B cell (primary cell): ENCODE measurements at regions not wholly inside any gene's neighbourhood (a gene's known extent, or its start where the extent isn't known, plus 50 kb on each side); places are given as distances from the start of the nearest gene placed in this dataset.

Experiments used
- ATAC-seq: fragments of 200-7000 bp; cut with Tn5 transposase; one replicate; pipeline ENCODE4 v1.10.0; 2021; ENCODE audit warnings: low read depth, mild to moderate bottlenecking, moderate number of reproducible peaks, moderate library complexity
- CTCF ChIA-PET: fragments of 350-600 bp; sonication (Branson Sonifier 250); formaldehyde crosslinking; loops from one replicate; lab custom pipeline; 2021; ENCODE audit warnings: antibody characterized with exemption, inconsistent platforms; lab: Charles Lee
- POLR2A ChIA-PET: fragments of 350-600 bp; sonication (Branson Sonifier 250); formaldehyde crosslinking; loops from one replicate; lab custom pipeline; 2021; ENCODE audit warnings: antibody characterized with exemption; lab: Charles Lee
- DNase-seq: peaks from one replicate; pipeline ENCODE4 v3.0.0; 2013
- H2AFZ ChIP-seq: 2 replicates; pipeline ENCODE4 v1.6.1; 2012; ENCODE audit warnings: mild to moderate bottlenecking, low read depth, low read length; ENCODE audit not compliant: insufficient read depth, poor library complexity, severe bottlenecking
- H3K27ac ChIP-seq, 2 donors: 1 replicate in 1 of 2; 2 replicates in 1 of 2; pipeline ENCODE4 v1.5.1; 2012 to 2013; ENCODE audit warnings: low read length in 2 of 2, mild to moderate bottlenecking in 2 of 2, moderate library complexity in 1 of 2
- H3K27me3 ChIP-seq, 4 experiments: fragments of 200-600 bp in 1 of 4; sonication (generic) in 1 of 4; replicated peaks in 1 of 4; 1 replicate in 2 of 4; 2 replicates in 2 of 4; pipeline versions ENCODE4 v1.6.1 to v1.7.0; 2013 to 2016; ENCODE audit warnings: low read length in 3 of 4, mild to moderate bottlenecking in 2 of 4, mixed read lengths in 1 of 4, moderate library complexity in 1 of 4; ENCODE audit not compliant: insufficient read depth in 4 of 4, control insufficient read depth in 3 of 4; ENCODE audit errors: control extremely low read depth in 1 of 4
- H3K36me3 ChIP-seq, 2 experiments: replicated peaks in 1 of 2; 1 replicate in 1 of 2; 2 replicates in 1 of 2; pipeline versions ENCODE4 v1.6.1 to v1.7.1; 2013; ENCODE audit warnings: low read length in 1 of 2; ENCODE audit not compliant: insufficient read depth in 2 of 2, control insufficient read depth in 1 of 2; ENCODE audit errors: control extremely low read depth in 1 of 2, extremely low read depth in 1 of 2
- H3K4me1 ChIP-seq, 2 donors: fragments of 200-600 bp in 1 of 2; sonication (generic) in 1 of 2; 1 replicate in 1 of 2; 2 replicates in 1 of 2; pipeline versions ENCODE4 v1.5.1 to v1.6.1; 2013 to 2017; ENCODE audit warnings: low read length in 2 of 2; ENCODE audit not compliant: control insufficient read depth in 2 of 2, insufficient read depth in 2 of 2
- H3K4me2 ChIP-seq: replicated peaks from 2 replicates; pipeline ENCODE3; 2012; ENCODE audit warnings: mild to moderate bottlenecking, low read depth, low read length; ENCODE audit not compliant: poor library complexity, severe bottlenecking
- H3K4me3 ChIP-seq, 5 experiments: fragments of 200-600 bp in 1 of 5; sonication (generic) in 1 of 5; 1 replicate in 3 of 5; 2 replicates in 2 of 5; pipeline versions ENCODE4 v1.5.1 to v1.7.0; 2011 to 2016; ENCODE audit warnings: low read length in 4 of 5, mild to moderate bottlenecking in 4 of 5, low read depth in 2 of 5, control low read depth in 1 of 5, moderate library complexity in 1 of 5; ENCODE audit not compliant: insufficient read depth in 1 of 5; ENCODE audit errors: control extremely low read depth in 1 of 5, extremely low read depth in 1 of 5
- H3K79me2 ChIP-seq: fragments of 200-600 bp; sonication (generic); one replicate; pipeline ENCODE4 v1.6.0; 2016; ENCODE audit warnings: low read length; ENCODE audit not compliant: control insufficient read depth, insufficient read depth
- H3K9ac ChIP-seq: fragments of 200-600 bp; sonication (generic); 2 replicates; pipeline ENCODE4 v1.6.1; 2017; ENCODE audit warnings: mild to moderate bottlenecking, low read length, moderate library complexity
- H3K9me3 ChIP-seq, 3 donors: one replicate each; pipeline versions ENCODE4 v1.6.1 to v1.7.1; 2013; ENCODE audit warnings: low read length in 2 of 3; ENCODE audit not compliant: control insufficient read depth in 2 of 3, insufficient read depth in 1 of 3; ENCODE audit errors: control extremely low read depth in 1 of 3
- H4K20me1 ChIP-seq: 2 replicates; pipeline ENCODE4 v1.6.0; 2012; ENCODE audit warnings: mild to moderate bottlenecking, low read length; ENCODE audit not compliant: insufficient read depth, control insufficient read depth, poor library complexity, severe bottlenecking
- H3K27ac Mint-ChIP-seq: one replicate; pipeline ENCODE4 v1.8.0; 2021; ENCODE audit warnings: mixed read lengths
- H3K27me3 Mint-ChIP-seq: one replicate; pipeline ENCODE4 v1.8.0; 2021; ENCODE audit warnings: mixed read lengths
- H3K4me1 Mint-ChIP-seq: one replicate; pipeline ENCODE4 v1.8.0; 2021; ENCODE audit warnings: mixed read lengths
- H3K4me3 Mint-ChIP-seq: one replicate; pipeline ENCODE4 v1.8.0; 2021; ENCODE audit warnings: mixed read lengths
- H3K9me3 Mint-ChIP-seq: one replicate; pipeline ENCODE4 v1.8.0; 2022; ENCODE audit warnings: mixed read lengths; ENCODE audit not compliant: insufficient read depth
- CTCF ChIP-seq: fragments of 200-600 bp; IDR thresholded peaks from one replicate; pipeline ENCODE4 v1.8.0; 2022; ENCODE audit warnings: antibody characterized with exemption, mild to moderate bottlenecking
- EZH2 ChIP-seq: IDR thresholded peaks from 2 replicates; pipeline ENCODE4 v1.6.1; 2012; ENCODE audit warnings: borderline replicate concordance, low read depth, mild to moderate bottlenecking, moderate library complexity, low read length; ENCODE audit not compliant: insufficient read depth, poor library complexity, severe bottlenecking
- WGBS: methylation state at CpG from one replicate; pipeline ENCODE4 v1.1.5; 2013; ENCODE audit warnings: missing lambda C conversion rate; ENCODE audit not compliant: insufficient coverage; 5-methylcytosine and 5-hydroxymethylcytosine counted together
- intact Hi-C: fragments of 100-400 bp; cut with micrococcal nuclease; formaldehyde crosslinking; loops from one replicate; pipeline ENCODE4 v1.10.0; 2022

GRCh38 chr4:19774690-19775256, 476.9 kb upstream of the SLIT2 start:
- Histone ChIP-seq H4K20me1 (no peaks in the 10 kb centered on the region), H3K4me3 (no peak overlapping the region), H3K27me3 (no peaks in the 10 kb centered on the region), H3K4me1 (no peaks in the 10 kb centered on the region), H3K9me3 (peaks cover 0 to 2% (median 0%) of the 10 kb centered on the region in 3 donors), H3K9ac (no peak overlapping the region), H3K27ac (no peak overlapping the region), H3K4me2 (no peak overlapping the region), H3K79me2 (no peaks in the 10 kb centered on the region), H3K36me3 (no peaks in the 10 kb centered on the region), H2AFZ (no peak overlapping the region)
- POLR2A ChIA-PET, result no interaction called here
- no peaks in the 10 kb centered on the region for H3K9me3 Mint-ChIP-seq
- TF ChIP-seq EZH2, result no peak
- TF ChIP-seq CTCF, result no peak
- no CpG with 5 or more reads among the region's 2 CpGs for WGBS
- CTCF ChIA-PET, result no interaction called here
- H3K4me1 Mint-ChIP-seq, result no peaks in the 10 kb centered on the region
- no peaks in the 10 kb centered on the region for H3K27me3 Mint-ChIP-seq
- no peak for ATAC-seq
- intact Hi-C loops, result no loop called here
- no peak overlapping the region for H3K27ac Mint-ChIP-seq
- no peak overlapping the region for H3K4me3 Mint-ChIP-seq
- DNase-seq, result no peak

GRCh38 chr4:19772581-19772980, 479.1 kb upstream of the SLIT2 start:
- no peak for TF ChIP-seq CTCF
- no peak for TF ChIP-seq EZH2
- ATAC-seq (no peak), DNase-seq (no peak)
- H3K79me2 ChIP-seq, result no peaks in the 10 kb centered on the region
- H3K36me3 ChIP-seq, result no peaks in the 10 kb centered on the region
- no peaks in the 10 kb centered on the region for H4K20me1 ChIP-seq
- no peaks in the 10 kb centered on the region for H3K27me3 ChIP-seq
- ChIA-PET CTCF (no interaction called here), POLR2A (no interaction called here)
- no peak overlapping the region for H3K9ac ChIP-seq
- H3K27ac Mint-ChIP-seq, result no peak overlapping the region
- H3K4me1 Mint-ChIP-seq, result no peaks in the 10 kb centered on the region
- H3K4me3 ChIP-seq, result no peak overlapping the region
- no peaks in the 10 kb centered on the region for H3K27me3 Mint-ChIP-seq
- WGBS, result no CpG with 5 or more reads among the region's 1 CpG
- H3K4me3 Mint-ChIP-seq, result no peak overlapping the region
- no peak overlapping the region for H2AFZ ChIP-seq
- H3K9me3 ChIP-seq, result peaks cover 0 to 3% (median 0%) of the 10 kb centered on the region in 3 donors
- no peaks in the 10 kb centered on the region for H3K4me1 ChIP-seq
- no peak overlapping the region for H3K4me2 ChIP-seq
- H3K9me3 Mint-ChIP-seq, result no peaks in the 10 kb centered on the region
- H3K27ac ChIP-seq, result no peak overlapping the region
- intact Hi-C loops, result no loop called here
